Bronchial epithelial cell (primary cell): ENCODE measurements at regions not wholly inside any gene's neighbourhood (a gene's known extent, or its start where the extent isn't known, plus 50 kb on each side); places are given as distances from the start of the nearest gene placed in this dataset.

Experiments used
- DNase-seq: peaks from one replicate; pipeline ENCODE4 v3.0.0-alpha.2; 2010; ENCODE audit warnings: low read depth
- FAIRE-seq: peaks from 2 replicates; lab custom pipeline; 2011; peaks lifted over from hg19 to GRCh38; lab: Jason Lieb, UNC
- H3K27me3 ChIP-seq: 2 replicates; pipeline ENCODE4 v1.5.1; 2011; ENCODE audit warnings: low read length; ENCODE audit not compliant: control insufficient read depth, insufficient read depth
- H3K36me3 ChIP-seq: 2 replicates; pipeline ENCODE4 v1.5.1; 2011; ENCODE audit warnings: low read length; ENCODE audit not compliant: control insufficient read depth, insufficient read depth
- H3K4me3 ChIP-seq: 2 replicates; pipeline ENCODE4 v1.5.1; 2011; ENCODE audit warnings: mild to moderate bottlenecking, low read depth, low read length, control low read depth
- TF ChIP-seq, protein P1 (sequence below): IDR thresholded peaks from 2 replicates; pipeline ENCODE4 v1.5.1; 2011; ENCODE audit warnings: mild to moderate bottlenecking, moderate library complexity, low read length, control low read depth, inconsistent platforms; ENCODE audit not compliant: insufficient read depth, severe bottlenecking

GRCh38 chr4:18578307-18578706, 556.8 kb upstream of the LCORL start:
- no peak overlapping the region for H3K4me3 ChIP-seq
- TF ChIP-seq, protein P1, sequence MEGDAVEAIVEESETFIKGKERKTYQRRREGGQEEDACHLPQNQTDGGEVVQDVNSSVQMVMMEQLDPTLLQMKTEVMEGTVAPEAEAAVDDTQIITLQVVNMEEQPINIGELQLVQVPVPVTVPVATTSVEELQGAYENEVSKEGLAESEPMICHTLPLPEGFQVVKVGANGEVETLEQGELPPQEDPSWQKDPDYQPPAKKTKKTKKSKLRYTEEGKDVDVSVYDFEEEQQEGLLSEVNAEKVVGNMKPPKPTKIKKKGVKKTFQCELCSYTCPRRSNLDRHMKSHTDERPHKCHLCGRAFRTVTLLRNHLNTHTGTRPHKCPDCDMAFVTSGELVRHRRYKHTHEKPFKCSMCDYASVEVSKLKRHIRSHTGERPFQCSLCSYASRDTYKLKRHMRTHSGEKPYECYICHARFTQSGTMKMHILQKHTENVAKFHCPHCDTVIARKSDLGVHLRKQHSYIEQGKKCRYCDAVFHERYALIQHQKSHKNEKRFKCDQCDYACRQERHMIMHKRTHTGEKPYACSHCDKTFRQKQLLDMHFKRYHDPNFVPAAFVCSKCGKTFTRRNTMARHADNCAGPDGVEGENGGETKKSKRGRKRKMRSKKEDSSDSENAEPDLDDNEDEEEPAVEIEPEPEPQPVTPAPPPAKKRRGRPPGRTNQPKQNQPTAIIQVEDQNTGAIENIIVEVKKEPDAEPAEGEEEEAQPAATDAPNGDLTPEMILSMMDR: no peak
- no peaks in the 10 kb centered on the region for H3K27me3 ChIP-seq
- no peak for DNase-seq
- H3K36me3 ChIP-seq: no peaks in the 10 kb centered on the region
- FAIRE-seq: no peak

DNA sequence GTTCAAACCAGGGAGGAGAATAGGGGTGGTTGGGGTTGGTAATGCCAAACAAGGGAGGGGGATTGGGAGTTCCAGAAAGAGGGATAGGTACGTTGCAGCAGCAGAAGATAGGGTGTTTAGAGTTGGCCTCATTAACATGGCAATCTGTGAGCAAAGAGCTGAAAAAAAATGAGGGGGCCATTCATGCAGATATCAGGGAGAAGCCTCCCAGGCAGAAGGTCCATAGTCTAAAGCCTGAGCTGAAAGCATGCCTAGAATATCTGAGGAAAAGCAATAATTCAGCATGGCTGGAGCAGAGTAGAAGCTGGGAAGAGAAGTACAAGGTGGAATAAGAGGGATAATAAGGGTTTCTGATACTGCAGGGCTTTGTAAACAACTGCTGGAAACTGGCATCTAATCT, 550.9 kb upstream of the LCORL start:
- no peak for FAIRE-seq
- Histone ChIP-seq H3K36me3 (no peaks in the 10 kb centered on the region), H3K27me3 (no peaks in the 10 kb centered on the region), H3K4me3 (no peak overlapping the region)
- DNase-seq: no peak
- TF ChIP-seq, protein P1: no peak

DNA sequence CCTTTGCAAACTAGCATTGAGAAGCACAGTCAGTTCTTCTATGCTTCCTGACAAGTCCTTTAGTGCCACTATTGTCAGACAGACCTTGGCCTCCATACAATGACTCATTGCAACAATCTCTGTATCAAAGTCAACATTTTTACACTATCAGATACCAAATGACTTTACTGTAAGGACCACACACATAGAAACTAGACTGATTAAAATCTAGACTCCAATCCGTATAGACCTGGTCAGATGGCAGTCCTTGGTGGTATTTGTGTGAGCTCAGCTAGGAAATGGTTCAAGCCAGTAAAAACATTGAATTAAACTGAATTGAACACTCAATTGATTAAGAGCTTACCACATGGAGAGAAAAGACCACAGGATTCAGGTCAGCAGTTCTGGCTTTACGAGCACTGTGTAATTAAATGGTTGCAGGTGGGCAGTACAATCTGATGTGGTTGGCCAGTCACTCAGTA, 549.8 kb upstream of the LCORL start:
- no peaks in the 10 kb centered on the region for H3K27me3 ChIP-seq
- H3K4me3 ChIP-seq: no peak overlapping the region
- TF ChIP-seq, protein P1: no peak
- no peaks in the 10 kb centered on the region for H3K36me3 ChIP-seq
- DNase-seq (no peak), FAIRE-seq (no peak)

DNA sequence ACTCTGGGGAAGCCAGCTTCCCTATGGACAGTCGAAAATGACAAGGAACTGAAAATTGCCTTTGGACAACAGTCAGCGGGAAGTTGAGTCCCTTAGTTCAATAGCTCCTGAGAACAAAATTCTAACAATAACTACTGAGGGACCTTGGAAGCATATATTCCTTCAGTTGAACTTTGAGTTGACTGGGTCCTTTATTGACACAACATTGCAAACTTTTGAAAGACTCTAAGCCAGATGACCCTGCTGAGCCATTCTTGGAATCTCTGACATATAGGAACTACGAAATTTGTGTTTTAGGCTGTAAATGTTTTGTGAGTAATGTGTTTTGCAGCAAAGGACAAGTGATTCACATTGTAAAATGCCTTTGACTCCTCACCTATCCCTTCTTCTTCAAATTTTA, 548.8 kb upstream of the LCORL start:
- H3K27me3 ChIP-seq: no peaks in the 10 kb centered on the region
- no peaks in the 10 kb centered on the region for H3K36me3 ChIP-seq
- no peak for FAIRE-seq
- TF ChIP-seq, protein P1: no peak
- H3K4me3 ChIP-seq: no peak overlapping the region
- no peak for DNase-seq

GRCh38 chr4:18568600-18568999, 547.0 kb upstream of the LCORL start:
- DNase-seq (no peak), FAIRE-seq (no peak)
- TF ChIP-seq, protein P1: no peak
- H3K4me3 ChIP-seq: no peak overlapping the region
- no peaks in the 10 kb centered on the region for H3K27me3 ChIP-seq
- H3K36me3 ChIP-seq: no peaks in the 10 kb centered on the region
